ENCODE measurements at regions not wholly inside any gene's neighbourhood (a gene's known extent, or its start where the extent isn't known, plus 50 kb on each side); places are given as distances from the start of the nearest gene placed in this dataset.

DNA sequence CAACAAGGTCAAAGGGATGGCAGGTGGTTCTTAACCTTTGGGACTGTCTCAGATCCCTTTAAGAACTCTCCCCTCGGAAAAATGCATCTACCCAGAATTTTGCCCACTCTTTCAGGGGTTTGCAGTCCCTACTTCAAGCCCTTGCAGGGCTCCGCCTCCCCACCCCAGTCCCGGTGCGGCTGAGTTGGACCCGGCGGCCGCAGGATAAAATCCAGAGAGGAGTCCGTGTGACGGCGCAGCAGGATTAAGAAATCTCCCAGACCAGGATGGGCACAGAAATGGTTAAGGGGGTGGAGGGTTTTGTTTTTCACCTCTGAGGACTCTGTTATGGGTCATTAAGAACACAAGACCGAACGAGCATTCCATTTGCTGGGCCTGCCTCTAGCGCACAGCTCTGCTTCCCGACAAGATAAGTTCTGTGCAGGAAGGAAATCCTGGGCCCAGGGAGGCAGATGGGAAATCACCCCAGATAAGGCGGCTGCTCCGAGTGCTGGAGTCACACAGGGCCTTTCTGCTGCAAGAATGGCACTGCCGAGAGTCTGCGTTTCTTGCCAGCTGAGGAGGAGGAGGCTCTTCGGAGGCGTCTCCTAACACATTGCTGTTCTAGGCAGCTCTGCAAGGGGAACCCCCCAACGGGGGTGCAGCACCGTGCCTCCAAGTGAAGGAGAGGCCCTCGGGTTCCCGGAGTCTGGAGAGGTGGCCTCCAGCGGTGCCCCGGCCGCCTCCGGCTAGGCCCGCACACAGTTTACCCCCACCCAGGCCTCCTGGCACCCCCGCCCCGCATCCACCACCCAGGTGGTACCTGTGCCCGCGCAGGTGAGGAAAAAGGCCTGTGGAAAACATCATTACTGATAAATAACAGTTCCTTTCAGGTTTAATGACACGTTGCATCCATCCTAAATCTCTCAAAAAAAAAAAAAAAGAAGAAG, 277.6 kb downstream of the BCOR start:
- DNase-seq = peak; percentile 65

DNA sequence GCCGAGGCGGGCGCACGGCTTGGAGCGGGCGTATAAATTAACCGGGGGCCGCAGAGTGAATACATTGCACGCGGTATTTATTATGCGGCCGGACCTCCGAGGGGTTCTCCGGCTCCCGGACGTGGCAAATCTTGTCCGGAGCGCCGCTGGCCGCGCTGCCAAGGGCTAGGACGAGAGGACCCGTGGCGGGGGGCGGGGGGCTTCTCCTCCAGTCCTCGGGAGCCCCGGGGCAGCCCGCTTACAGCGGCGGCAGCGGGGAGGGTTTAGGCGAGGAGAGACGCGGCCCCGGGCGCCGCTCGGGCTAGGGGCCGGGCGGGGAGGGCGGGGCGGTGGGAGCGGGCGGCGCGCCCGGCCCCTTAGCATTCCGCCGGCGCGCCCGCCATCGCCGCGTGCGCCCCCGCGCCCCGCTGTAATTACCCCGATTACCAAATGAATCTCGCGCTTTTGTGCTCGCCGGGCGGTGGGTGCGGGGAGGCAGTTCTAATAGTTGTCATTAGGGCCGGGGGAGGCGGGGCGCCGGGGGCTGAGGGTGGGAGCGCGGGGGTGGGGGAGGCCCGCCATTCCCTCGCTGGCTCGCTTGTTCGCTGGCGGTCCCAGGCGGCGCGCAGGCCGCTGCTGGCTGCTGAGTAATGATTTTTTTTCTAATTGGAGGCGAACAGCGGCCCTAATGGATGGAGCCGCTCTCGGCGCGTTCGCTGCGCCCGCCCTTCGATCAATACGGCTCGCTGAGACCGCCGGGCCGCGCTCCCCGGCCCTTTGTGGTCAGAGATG, 276.6 kb downstream of the BCOR start:
- DNase-seq = peak; percentile 72

DNA sequence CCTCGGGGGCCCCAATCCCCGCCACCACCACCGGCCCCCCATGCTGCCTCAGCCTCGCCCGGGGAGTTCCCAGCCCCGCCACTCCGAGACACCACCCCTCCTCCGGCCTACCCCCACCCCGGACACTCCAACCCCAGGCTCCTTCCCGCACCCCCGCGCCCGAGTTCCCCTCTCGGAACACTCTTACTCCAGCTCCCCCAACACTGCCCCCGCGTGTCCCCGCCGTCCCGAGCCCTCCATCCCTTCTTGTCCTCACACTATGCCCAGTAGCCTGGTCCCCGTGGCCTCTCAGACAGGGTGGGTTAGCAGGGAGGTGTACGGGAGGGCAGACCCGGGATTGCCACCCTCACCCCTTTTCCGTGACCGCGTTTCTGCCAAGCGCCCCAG, 276.1 kb downstream of the BCOR start:
- no peak for DNase-seq

DNA sequence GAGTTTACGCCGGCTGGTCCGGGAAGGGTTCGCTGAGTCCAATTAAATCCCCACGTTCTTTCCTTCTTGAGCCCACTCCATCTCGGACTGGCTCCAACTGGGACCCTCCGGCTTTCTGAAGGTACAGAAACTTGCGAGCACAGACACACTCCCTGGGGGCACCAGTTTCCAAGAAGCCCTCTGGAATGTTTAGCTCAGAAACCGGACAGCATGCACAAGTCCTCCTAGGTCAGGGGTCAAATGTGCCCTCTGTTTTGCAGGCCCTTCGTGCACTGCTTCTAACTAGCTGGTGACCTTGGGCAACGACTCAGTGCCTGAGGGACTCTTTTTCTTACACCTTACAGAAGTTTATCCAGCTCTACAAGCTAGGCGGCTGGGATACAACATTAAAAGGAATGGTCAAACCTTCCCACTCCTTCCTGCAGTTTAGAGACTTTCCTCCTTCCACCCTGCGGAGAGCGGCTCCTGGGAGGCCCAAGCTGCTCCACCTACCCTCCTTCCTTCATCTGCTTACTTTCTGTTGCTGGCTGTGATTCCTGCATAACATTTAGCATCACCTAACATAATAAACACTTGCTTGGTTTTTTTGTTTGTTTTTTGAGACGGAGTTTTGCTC, 275.5 kb downstream of the BCOR start:
- DNase-seq = no peak

DNA sequence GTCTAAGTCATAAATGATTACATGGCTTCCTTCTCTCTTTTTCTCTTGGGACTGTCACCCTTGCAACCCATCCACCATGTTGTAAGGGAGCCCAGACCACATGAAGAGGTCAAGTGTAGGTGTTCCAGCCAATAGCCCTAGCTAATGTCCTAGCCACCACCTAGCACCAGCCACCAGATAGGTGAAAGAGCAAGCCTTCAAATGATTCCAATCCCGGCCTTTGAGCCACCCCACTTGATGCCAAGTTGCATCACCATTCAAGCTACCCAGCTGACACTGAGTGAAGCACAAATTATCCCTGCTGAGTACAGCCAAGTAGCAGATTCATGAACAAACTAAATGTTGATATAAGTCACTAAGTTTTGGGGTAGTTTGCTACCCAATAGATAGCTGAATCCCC, 274.3 kb downstream of the BCOR start:
- DNase-seq = no peak

DNA sequence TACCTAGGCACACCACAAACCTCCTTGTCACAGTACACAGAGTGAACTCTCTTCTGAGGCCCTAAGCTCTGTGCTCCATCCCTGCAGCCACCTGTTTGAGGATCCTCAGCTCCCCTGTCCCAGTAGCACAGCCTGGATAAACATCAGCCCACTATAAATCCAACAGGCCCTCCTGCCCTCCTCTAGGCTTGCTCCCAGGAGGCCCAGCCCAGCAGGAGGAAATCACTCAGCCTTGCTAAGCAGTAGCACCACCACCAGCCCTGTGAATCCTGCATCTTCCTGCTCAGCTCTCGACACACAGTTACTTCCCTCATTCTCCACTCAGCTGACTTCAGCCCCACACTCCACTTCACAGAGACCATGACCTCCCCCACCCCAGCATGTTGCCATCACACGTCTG, 273.9 kb downstream of the BCOR start:
- DNase-seq = no peak

DNA sequence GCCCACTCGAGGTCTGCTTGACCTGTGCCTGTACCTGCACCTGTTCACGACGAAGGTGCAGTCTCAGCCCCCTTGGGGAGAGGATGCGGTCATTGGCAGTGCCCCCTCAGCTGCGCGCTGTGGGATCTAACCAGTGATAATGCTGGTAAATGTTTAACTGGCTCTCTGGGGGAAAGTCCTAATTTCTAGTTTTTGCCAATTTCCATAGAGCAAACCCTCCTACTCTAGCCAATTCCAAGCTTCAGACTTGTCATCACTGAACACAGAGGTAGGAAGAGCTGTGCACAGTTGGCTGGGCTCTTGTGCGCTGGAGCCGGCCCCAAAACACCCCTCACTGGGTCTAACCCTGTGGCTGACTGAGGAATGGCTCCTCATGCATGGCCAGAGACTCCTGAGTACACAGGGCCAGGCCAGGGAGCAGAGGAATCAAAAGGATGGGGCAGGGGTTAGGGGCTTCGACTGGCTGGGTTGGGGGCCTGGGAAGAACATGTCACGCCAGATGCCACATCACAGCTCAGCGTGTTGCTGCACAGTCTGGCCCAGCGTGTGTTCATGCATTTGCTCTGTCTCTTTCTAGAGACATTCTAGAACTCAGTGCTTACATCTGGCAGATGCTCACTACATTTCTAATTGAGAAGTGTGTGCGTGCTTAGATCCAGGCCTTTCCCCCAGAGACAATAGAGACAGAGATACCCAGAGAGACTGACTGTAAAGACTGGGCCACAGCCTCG, 270.8 kb downstream of the BCOR start:
- DNase-seq = no peak

DNA sequence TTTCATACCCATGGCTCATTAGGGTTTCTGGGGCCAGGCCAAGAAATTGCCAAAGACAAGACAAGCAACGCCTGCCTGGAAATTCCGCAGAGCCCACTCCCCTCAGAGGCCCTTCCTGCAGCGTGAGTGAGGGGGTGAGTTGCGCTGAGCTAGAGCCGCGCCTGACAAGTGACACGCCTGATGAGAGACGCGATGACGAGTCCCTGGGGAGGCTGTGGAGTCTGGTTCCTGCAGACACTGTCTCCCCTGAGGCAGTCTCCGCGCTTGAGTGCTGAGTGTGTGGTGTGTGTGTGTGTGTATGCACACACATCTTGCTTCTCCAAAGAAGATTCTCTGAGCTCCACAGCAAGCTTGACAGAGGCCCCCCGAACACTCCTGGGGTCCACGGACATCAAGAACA, 269.8 kb downstream of the BCOR start:
- no peak for DNase-seq

DNA sequence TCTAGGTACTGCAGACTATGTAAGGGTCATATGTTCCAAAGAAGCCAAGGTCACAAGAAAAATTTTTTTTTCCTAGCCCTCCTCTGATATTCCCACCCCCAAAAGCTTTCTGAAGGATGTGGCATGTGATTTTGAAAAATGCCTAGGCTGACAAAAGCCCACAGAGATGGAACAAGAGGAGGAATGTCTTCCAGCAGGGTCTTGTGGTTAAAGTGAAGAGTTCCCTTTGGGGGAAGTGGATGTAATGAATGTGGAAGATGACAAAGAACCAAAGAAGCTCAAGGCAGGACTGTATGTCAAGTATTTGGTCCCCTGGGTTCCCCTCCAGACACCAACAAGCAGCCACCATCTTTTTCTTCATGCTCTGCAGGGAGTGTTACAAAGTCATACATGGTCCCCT, 268.8 kb downstream of the BCOR start:
- no peak for DNase-seq

DNA sequence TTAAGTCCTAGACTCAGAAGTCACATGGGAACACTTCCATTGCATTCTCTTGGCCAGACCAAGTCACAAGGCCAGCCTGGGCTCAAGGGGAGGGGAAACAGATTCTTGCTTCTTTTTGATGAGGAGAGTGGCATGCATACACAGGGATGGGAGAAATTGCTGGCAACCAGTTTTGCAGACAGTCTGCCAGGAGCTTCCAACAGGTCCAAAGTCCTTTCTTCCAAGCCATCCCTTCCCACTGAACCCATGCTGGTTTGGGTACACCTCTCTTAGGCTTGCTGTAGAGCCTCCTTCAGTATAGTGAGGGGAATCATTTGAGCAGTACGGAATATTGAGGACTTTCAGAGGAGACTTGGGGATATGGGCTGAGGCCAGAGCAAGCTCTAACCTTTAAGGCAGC, 267.8 kb downstream of the BCOR start:
- DNase-seq = no peak

DNA sequence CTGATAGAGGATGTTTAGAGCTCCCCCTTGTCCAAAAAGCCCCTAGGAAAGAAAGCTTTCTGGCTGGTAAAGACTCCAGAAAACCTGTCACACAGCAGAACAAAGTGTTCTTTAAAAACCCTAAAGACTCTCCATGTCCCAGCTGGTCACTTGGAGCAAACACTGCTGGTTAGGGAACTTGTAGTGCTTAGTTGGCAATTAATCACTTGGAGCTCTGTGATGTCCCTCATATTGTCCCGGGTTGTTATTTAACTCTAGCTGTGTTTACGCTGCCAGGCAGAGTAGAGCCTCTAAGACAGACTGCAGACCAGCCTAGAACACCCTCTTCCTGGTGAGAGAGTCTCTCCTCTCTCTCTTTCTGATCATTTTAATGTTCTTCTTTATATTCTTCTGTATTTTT, 267.3 kb downstream of the BCOR start:
- no peak for DNase-seq

DNA sequence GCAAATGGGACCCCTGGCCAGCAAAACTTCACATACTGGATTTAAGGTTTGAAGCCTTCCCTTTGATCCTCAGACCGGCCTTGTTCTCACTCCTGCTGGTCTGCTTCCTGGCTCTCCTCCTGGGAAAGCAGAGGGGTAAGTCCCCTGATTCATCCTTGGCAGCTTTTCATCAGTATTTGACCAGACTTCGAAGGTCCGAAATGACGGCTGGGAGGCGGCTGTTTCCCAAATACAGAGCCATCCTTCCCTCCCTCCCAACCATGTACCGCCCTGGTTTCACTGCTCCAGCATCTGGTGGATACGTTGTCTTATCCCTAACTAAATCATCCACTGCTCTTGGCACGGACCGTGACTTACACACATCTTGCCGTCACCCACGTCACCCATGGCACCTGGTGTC, 265.5 kb downstream of the BCOR start:
- no peak for DNase-seq

DNA sequence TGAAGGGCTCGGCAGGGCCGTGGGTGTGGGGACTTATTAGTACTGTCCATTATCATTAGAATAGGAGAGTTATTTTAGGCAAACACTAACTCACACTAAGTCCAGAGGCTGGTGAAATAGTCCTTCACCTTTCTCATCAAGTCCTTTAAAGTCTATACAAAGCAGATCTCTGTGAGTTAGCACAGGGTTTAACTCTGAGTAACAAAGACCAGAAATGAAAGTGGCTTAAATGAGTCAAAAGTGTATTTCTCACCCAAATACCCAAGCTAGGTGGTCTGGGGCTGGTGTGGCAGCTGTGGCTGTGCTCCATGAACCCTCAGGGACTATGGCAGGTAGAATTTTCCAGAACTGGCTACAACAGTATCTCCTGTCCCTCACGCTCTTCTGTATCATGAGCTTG, 263.2 kb downstream of the BCOR start:
- no peak for DNase-seq

DNA sequence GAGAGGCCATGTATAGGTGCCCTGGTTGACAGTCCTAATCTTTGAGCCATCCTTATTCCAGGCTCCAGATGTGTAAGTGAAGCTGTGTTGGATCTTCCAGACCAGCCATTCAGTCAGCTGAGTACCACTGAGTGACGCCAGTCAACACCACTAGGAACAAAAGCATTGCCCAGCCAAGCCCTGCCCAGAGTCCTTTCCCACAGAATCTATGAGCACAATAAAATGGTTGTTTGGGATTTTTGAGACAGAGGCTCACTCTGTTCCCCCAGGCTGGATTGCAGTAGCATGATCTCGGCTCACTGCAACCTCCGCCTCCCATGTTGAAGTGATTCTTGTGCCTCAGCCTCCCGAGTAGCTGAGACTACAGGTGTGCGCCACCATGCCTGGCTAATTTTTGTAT, 262.5 kb downstream of the BCOR start:
- DNase-seq = no peak

DNA sequence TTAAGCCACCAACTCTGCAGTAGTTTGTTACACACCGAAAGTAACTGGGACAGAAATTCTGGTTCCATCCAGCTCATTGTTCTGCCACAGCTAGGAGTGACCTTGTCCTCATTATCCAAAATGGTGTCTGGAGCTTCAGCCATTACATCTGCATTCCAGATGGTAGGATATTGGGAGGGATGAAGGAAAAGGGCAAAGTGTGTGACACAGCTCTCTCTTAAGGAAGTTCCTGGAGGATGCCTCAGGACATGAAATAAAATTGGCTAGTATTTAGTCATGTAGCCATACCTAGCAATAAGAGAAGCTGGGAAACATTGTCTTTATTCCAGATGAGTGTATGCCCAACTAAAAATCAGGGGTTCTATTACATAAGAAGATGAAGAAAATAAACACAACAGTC, 262.0 kb downstream of the BCOR start:
- DNase-seq = no peak

DNA sequence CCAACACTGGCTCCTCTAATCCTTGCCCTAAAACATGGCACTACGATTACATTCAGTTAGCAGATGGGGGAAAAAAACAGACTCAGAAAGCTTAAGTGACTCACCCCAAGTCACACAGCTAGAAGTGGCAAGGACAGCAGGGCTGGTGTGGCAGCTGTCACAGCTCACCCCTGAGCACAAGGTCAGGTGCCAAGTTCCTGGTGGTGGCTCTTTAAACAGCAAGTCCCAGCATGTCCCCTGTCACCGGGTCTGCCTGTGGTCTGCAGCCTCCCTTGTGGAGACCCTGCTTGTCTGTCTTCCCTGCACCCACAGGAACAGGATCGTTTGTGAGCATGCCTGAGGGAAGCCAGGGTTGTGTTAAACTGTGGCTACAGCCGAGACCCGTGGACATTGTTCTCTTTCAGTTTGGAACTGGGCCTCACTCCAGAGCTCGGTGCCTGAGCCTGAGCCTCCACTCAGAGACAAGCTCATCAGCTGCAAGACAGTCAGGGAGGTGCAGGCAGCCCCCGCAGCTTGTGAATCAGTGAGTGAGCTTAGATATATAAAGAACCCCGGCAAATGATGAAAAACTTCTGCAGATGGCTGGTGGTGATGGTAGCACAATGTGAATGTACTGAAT, 260.8 kb downstream of the BCOR start:
- no peak for DNase-seq

DNA sequence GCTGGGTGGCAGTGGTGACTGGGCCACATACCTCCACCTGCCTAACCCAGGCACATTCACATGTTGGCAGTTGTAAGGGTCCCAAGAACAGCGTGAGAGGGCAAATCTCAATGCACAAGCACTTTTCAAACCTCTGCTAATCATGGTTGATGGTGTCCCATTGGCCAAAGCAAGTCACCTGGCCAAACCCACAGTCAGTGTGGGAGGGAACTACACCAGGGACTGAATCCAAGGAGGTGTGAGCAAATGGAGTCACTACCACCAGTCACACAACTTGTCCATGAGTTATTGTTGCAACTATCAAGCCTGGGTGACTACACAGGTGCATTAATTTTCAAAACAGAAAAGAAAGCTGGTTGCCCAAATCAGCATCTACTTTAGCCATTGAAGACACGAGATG, 260.1 kb downstream of the BCOR start:
- no peak for DNase-seq

DNA sequence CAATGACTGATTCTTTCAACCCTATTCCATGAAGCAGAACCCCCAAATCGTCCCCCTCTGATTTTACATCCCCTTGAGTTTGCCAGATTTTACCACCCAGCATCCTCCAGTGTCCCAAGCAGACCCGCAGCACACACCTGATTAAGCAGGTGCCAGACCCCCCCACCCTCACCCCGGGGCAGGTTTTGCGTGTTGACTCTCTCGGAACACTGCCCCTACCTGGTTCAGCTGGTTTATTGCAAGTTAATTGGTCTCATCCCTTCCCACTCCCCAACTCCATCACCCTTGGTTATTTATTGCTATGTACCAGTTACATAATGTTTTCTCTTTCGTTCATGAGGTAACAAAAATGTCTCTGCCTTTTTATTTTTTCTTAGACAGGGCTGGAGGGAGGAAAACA, 258.4 kb downstream of the BCOR start:
- DNase-seq = no peak

DNA sequence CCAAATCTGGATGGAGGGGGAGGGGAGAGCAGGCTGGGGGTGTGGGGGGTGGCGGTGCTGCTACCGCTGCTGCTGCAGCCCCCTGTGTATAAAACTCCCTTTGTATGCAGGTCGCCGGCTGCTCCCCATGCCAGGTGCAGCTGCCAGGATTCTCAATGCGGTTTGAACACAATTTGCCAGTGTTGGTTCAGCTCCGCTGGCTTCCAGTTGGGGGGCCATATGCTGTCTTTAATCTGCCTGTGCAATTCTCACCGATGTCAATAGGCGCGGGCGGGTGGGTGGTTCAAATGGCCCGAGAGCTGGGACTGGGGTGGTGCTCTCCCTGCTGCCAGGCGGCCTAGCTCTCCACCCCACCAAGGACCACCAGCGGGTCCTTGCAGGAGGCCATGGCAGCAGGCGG, 257.6 kb downstream of the BCOR start:
- no peak for DNase-seq

DNA sequence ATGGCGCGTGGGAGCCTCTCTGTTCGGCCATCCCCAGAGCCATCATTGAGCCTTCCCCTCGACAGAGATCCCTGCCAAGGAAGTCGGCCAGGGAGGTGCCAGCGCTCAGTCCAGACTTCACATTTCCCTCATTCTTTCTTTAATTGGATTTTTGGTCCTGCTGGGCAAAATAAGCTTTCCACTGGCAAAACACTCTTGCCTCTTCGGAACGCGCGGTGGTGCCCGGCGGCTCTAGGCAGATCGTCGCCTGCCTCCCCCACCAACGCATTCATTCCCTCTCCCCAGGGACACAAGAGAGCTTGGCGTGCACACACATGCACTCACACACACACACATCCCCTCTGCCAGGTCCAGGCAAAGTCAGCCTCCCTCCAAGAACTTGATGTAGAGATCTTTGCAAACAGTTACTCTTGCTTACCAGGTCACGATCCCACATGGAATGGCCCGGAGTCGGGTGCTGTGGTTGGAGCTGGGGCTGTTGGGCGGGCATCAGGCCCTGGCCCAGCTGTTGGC, 257.1 kb downstream of the BCOR start:
- DNase-seq = no peak

DNA sequence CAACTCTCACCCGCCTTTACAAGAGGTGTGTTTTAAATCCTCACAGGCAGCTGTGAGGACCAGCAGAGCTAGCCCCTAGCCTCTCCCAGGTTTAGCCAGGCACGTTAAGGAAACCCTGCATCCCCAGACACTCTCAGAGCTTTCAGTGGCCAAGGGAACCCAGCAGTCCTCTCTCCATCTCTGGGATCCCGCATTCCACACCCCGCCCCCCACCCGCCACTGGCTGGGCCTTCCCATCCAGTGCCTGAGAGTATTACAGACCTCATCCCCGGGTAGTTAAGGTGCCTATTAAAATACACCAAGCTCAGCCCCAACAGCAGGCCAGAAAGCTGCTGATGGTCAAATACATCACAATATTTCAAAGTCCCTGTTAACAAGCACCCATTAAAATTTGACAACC, 256.2 kb downstream of the BCOR start:
- no peak for DNase-seq

DNA sequence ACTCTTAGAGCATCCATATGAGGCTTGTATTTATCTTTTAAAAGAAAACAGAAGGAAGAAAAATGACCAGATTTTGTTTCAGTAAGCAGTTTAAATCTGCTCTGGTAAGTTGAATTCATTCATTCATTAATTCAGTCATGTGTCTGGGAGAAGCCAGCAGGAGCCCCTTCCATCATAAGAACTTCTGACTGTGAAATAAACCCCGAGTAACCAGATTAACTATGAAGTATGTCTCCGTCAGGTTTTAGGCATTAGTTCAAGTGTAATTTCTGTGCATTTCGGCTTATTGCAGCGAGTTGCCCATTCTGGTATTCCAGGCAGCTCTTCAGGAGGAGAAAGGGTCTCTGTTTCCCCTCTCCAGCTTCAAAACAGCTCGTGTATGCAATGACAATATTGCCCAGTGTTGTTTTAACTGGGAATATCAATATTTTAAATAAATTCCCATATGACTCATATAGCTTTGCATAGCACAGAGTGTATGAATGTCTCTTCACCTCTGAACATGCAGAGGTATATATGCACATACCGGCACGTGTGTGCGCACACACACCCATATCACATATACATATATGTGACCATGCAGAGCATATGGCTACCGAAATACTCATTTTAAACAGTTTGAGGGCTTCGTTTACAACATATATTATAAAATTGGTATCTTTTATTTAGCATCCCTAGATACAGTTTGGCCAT, 255.3 kb downstream of the BCOR start:
- DNase-seq = no peak

Data from activated effector memory CD4-positive, alpha-beta T cell treated with anti-CD3 and anti-CD28 coated beads, Interleukin-2, amount 50 U/mL, for 16 hours (primary cell).